Chondrocyte (in vitro differentiated cells): ENCODE measurements at regions not wholly inside any gene's neighbourhood (a gene's known extent, or its start where the extent isn't known, plus 50 kb on each side); places are given as distances from the start of the nearest gene placed in this dataset.

Experiments
- DNase-seq: peaks from one replicate; pipeline ENCODE4 v3.0.0; 2021; ENCODE audit warnings: mixed read lengths, low spot score
- H3K27ac Mint-ChIP-seq: one replicate; pipeline ENCODE4 v1.8.0; 2021; ENCODE audit warnings: mild to moderate bottlenecking, moderate library complexity, mixed read lengths; ENCODE audit not compliant: unreplicated experiment
- H3K27me3 Mint-ChIP-seq: 2 replicates; pipeline ENCODE4 v1.8.0; 2021; ENCODE audit warnings: low read depth, mixed read lengths
- H3K36me3 Mint-ChIP-seq: 2 replicates; pipeline ENCODE4 v1.8.0; 2021; ENCODE audit warnings: low read depth, mixed read lengths
- H3K4me1 Mint-ChIP-seq: 2 replicates; pipeline ENCODE4 v1.8.0; 2021; ENCODE audit warnings: low read depth, mild to moderate bottlenecking, mixed read lengths
- H3K4me3 Mint-ChIP-seq: one replicate; pipeline ENCODE4 v1.8.0; 2021; ENCODE audit warnings: mild to moderate bottlenecking, moderate library complexity, mixed read lengths; ENCODE audit not compliant: unreplicated experiment
- H3K9me3 Mint-ChIP-seq: 2 replicates; pipeline ENCODE4 v1.8.0; 2021; ENCODE audit warnings: low read depth, mixed read lengths
- TF ChIP-seq, protein P1 (sequence below): fragments of 200-600 bp; sonication (generic); IDR thresholded peaks from 2 replicates; pipeline ENCODE4 v1.5.0; 2021; ENCODE audit warnings: antibody characterized with exemption, mild to moderate bottlenecking, moderate library complexity

DNA sequence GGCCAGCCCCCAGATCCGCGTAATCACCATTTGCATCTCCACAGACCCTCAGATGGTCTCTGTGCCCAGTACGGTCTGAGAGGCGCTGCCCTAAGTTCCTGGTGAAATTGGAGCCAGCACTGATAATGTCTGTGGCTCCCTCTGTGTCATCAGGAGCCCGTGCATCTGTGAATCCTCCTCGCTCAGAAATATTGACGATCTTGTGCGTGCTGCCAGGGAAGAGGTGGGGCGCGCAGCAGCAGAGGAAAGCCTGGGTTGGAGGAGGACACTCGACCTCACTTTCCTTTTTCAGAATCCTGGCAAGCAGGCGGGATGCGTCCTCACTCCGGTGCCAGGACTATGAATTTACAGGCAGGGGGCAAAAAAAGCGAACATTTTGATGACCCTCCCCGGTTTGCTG lies 686.1 kb upstream of the SALL3 start:
- TF ChIP-seq, protein P1, sequence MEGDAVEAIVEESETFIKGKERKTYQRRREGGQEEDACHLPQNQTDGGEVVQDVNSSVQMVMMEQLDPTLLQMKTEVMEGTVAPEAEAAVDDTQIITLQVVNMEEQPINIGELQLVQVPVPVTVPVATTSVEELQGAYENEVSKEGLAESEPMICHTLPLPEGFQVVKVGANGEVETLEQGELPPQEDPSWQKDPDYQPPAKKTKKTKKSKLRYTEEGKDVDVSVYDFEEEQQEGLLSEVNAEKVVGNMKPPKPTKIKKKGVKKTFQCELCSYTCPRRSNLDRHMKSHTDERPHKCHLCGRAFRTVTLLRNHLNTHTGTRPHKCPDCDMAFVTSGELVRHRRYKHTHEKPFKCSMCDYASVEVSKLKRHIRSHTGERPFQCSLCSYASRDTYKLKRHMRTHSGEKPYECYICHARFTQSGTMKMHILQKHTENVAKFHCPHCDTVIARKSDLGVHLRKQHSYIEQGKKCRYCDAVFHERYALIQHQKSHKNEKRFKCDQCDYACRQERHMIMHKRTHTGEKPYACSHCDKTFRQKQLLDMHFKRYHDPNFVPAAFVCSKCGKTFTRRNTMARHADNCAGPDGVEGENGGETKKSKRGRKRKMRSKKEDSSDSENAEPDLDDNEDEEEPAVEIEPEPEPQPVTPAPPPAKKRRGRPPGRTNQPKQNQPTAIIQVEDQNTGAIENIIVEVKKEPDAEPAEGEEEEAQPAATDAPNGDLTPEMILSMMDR = no peak
- no peak overlapping the region for H3K4me3 Mint-ChIP-seq
- peaks cover 13% of the 10 kb centered on the region for H3K9me3 Mint-ChIP-seq
- H3K36me3 Mint-ChIP-seq = no peaks in the 10 kb centered on the region
- no peak for DNase-seq
- no peak overlapping the region for H3K27ac Mint-ChIP-seq
- H3K27me3 Mint-ChIP-seq = peaks cover 2% of the 10 kb centered on the region
- H3K4me1 Mint-ChIP-seq = no peaks in the 10 kb centered on the region

DNA sequence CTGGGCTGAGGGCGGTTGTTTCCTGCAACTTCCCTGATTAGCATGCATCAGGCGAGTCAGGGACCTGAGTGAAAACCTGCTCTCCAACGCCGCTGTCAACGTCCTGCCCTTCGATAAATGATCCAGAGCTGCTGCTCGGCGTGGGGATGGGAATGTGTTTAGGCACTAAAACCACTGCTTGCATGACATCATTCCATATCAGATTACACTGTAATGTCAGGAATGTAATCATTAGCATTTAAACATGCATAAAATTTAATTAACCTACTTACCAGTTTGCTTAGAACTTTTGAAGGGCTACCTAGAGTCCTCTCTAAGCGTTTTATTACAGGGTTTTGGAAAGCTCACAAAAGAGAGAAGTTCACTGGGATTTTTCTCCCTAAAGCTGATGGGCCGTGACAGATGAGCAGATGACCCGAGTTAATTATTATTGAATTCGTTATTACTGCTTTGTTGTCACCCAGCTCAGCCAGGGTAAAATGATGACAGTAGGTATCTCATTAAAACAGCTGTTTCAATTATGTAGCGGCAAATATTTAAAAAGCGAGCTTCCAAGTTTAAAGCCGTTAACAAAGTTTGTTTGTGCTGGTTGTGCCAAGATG lies 685.6 kb upstream of the SALL3 start:
- H3K27ac Mint-ChIP-seq = no peak overlapping the region
- H3K27me3 Mint-ChIP-seq = peaks cover 2% of the 10 kb centered on the region
- H3K9me3 Mint-ChIP-seq = peaks cover 9% of the 10 kb centered on the region
- H3K4me1 Mint-ChIP-seq = no peaks in the 10 kb centered on the region
- no peak for DNase-seq
- no peaks in the 10 kb centered on the region for H3K36me3 Mint-ChIP-seq
- TF ChIP-seq, protein P1 = no peak
- no peak overlapping the region for H3K4me3 Mint-ChIP-seq

DNA sequence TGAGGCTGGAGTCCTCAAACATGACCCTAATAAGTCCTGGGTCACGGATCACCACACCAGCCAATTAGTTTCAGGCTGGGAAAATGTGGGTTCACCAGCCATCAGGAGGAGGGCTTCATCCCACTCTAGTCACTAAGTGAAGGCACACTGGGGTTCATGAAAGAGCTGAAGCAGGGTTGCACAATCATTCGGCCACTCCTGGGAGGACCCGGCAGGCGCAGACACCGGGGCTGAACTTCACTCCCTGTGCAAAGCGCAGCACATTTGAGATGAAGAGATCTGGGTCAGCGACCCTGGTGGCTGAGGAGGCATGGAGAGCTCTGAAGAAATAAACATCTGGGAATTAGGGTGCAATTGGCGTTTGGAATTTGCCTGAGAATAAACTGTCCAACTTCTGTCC lies 684.4 kb upstream of the SALL3 start:
- Mint-ChIP-seq H3K4me3 (no peak overlapping the region), H3K27ac (no peak overlapping the region), H3K4me1 (no peaks in the 10 kb centered on the region), H3K36me3 (no peaks in the 10 kb centered on the region), H3K9me3 (peaks cover 9% of the 10 kb centered on the region), H3K27me3 (peaks cover 2% of the 10 kb centered on the region)
- DNase-seq = no peak
- TF ChIP-seq, protein P1 = no peak

DNA sequence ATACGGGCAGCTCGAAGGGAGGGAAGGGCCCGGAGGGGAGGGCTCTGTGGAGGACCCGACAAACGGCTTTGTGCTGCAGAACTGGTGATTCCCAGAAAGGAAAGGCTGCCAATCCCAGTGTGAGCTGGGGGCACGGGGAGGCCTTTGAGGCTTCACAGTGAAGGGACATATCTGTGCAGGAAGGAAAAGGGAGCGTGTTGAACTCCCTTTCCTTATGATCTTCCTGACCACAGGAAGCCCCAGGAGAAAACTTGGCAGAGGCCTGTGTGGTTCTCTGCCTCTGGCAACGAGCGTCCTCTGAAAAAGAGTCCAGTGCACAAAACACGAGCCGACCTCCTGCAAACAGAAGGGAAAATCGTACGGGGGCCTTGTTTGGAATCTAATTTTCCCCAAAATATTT lies 683.5 kb upstream of the SALL3 start:
- TF ChIP-seq, protein P1 = no peak
- H3K4me1 Mint-ChIP-seq = no peaks in the 10 kb centered on the region
- no peaks in the 10 kb centered on the region for H3K36me3 Mint-ChIP-seq
- H3K27ac Mint-ChIP-seq = no peak overlapping the region
- peaks cover 2% of the 10 kb centered on the region for H3K27me3 Mint-ChIP-seq
- DNase-seq = no peak
- peaks cover 4% of the 10 kb centered on the region for H3K9me3 Mint-ChIP-seq
- H3K4me3 Mint-ChIP-seq = no peak overlapping the region

DNA sequence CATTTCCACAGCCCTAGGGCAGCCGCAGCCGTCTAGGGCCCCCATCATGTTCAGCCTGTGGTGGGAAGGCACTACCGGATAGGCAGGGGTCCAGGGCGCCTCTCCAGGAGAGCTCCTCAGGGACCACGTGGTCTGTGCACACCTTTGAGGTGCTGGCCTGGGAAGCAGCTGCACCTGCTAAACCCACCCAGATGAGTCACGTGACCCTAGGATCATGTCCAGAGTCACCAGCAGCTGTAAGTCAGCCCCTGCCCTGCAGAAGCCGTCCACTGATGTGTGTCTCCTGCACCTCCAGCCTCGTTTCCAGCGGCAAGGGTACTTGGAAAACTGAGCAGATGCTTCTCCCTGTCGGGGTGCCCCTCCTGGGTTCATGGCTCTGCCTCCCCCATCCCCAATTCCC lies 682.6 kb upstream of the SALL3 start:
- no peak for DNase-seq
- H3K27ac Mint-ChIP-seq = no peak overlapping the region
- TF ChIP-seq, protein P1 = no peak
- no peaks in the 10 kb centered on the region for H3K36me3 Mint-ChIP-seq
- H3K4me1 Mint-ChIP-seq = no peaks in the 10 kb centered on the region
- no peak overlapping the region for H3K4me3 Mint-ChIP-seq
- peaks cover under 1% of the 10 kb centered on the region for H3K9me3 Mint-ChIP-seq
- H3K27me3 Mint-ChIP-seq = peaks cover 2% of the 10 kb centered on the region
